H1 (cell line): ENCODE measurements at regions not wholly inside any gene's neighbourhood (a gene's known extent, or its start where the extent isn't known, plus 50 kb on each side); places are given as distances from the start of the nearest gene placed in this dataset.

ENCODE experiments used
- ASH2L ChIP-seq: fragments of 200-600, 300-600 bp; sonication (generic); IDR thresholded peaks from one replicate; pipeline ENCODE4 v1.7.1; 2017; ENCODE audit warnings: low read length
- CHD2 ChIP-seq: IDR thresholded peaks from 2 replicates; pipeline ENCODE4 v1.6.1; 2012; ENCODE audit warnings: low read length, improper control_type of control experiment
- FOSL1 ChIP-seq: IDR thresholded peaks from 2 replicates; pipeline ENCODE4 v1.6.1; 2011; ENCODE audit warnings: mild to moderate bottlenecking, low read depth, low read length, moderate library complexity; ENCODE audit not compliant: insufficient read depth
- GABPA ChIP-seq: IDR thresholded peaks from 2 replicates; pipeline ENCODE4 v1.6.1; 2011; ENCODE audit warnings: mild to moderate bottlenecking, low read length, moderate library complexity, borderline replicate concordance; ENCODE audit not compliant: insufficient read depth
- KDM5A ChIP-seq: fragments of 200-600 bp; IDR thresholded peaks from 2 replicates; pipeline ENCODE4 v1.7.1; 2012; ENCODE audit warnings: mild to moderate bottlenecking, low read length, inconsistent platforms, mixed read lengths
- POLR2A ChIP-seq, 2 experiments: IDR thresholded peaks; 1 replicate in 1 of 2; 2 replicates in 1 of 2; pipeline ENCODE4 v1.6.1; 2011; ENCODE audit warnings: low read depth in 2 of 2, low read length in 2 of 2, mild to moderate bottlenecking in 2 of 2; ENCODE audit errors: control extremely low read depth in 1 of 2
- TF ChIP-seq, protein P1 (sequence below), 3 experiments: IDR thresholded peaks; 1 replicate in 2 of 3; 2 replicates in 1 of 3; pipeline versions ENCODE4 v1.5.1 to v1.6.1; 2011; ENCODE audit warnings: low read length in 3 of 3, mild to moderate bottlenecking in 3 of 3, inconsistent platforms in 2 of 3, low read depth in 1 of 3, moderate library complexity in 1 of 3; ENCODE audit not compliant: insufficient read depth in 1 of 3; ENCODE audit errors: control extremely low read depth in 1 of 3

DNA sequence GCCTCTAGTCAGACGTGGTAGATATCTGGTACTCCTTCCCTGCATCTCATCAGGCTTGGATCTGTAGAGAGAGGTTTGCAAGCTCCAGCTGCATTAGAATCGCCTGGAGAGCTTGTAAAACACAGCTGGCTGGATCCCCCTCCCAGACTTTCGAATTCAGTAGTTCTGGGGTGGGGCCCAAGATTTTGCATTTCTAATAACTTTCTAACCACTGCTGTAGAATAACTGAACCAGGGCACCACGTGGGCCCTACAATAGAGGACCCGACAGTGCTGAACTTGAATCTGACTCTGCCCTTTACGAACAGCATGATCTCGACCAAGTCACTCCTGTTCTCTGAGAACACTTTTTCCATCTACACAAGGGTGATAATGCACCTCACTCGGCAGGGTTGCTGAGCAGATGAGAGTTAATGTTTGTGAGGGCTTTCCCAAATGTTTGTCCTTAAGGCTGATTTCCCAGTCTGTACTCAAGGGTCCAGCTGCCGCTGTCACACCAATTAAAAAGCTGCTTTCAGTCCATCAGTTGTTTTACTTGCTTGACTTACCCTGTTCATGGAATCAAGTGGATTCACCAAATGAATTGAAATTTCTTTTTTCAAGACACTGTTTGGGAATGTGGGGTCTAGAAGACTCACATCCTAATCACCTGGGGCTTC is 86.6 kb upstream of the SLC24A4 start:
- TF ChIP-seq, protein P1, sequence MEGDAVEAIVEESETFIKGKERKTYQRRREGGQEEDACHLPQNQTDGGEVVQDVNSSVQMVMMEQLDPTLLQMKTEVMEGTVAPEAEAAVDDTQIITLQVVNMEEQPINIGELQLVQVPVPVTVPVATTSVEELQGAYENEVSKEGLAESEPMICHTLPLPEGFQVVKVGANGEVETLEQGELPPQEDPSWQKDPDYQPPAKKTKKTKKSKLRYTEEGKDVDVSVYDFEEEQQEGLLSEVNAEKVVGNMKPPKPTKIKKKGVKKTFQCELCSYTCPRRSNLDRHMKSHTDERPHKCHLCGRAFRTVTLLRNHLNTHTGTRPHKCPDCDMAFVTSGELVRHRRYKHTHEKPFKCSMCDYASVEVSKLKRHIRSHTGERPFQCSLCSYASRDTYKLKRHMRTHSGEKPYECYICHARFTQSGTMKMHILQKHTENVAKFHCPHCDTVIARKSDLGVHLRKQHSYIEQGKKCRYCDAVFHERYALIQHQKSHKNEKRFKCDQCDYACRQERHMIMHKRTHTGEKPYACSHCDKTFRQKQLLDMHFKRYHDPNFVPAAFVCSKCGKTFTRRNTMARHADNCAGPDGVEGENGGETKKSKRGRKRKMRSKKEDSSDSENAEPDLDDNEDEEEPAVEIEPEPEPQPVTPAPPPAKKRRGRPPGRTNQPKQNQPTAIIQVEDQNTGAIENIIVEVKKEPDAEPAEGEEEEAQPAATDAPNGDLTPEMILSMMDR (IDR thresholded peaks at IDR 0.05; ENCODE audit: control extremely low read depth in 1 of 3, insufficient read depth in 1 of 3, low read depth in 1 of 3, low read length in 3 of 3) = no peak
- TF ChIP-seq KDM5A (no peak), ASH2L (no peak), GABPA (no peak), CHD2 (no peak), POLR2A (IDR thresholded peaks at IDR 0.05; ENCODE audit: control extremely low read depth in 1 of 2, low read depth in 2 of 2, low read length in 2 of 2) (no peak), FOSL1 (no peak)
